Fibroblast of lung (primary cell): ENCODE measurements at regions not wholly inside any gene's neighbourhood (a gene's known extent, or its start where the extent isn't known, plus 50 kb on each side); places are given as distances from the start of the nearest gene placed in this dataset.

Experiments used
- DNase-seq, 2 donors: peaks; one replicate each; pipeline versions ENCODE4 v3.0.0 to v3.0.0-alpha.2; 2010; ENCODE audit warnings: low read depth in 2 of 2
- H2AFZ ChIP-seq: 2 replicates; pipeline ENCODE4 v1.5.1; 2012; ENCODE audit warnings: low read length, control low read depth, inconsistent platforms
- H3K27ac ChIP-seq: 2 replicates; pipeline ENCODE4 v1.5.1; 2011; ENCODE audit warnings: low read length, control low read depth; ENCODE audit not compliant: insufficient read depth
- H3K27me3 ChIP-seq: 2 replicates; pipeline ENCODE4 v1.5.1; 2011; ENCODE audit warnings: mild to moderate bottlenecking, low read length; ENCODE audit not compliant: control insufficient read depth, insufficient read depth
- H3K36me3 ChIP-seq: 2 replicates; pipeline ENCODE4 v1.5.1; 2011; ENCODE audit warnings: low read length; ENCODE audit not compliant: control insufficient read depth, insufficient read depth
- H3K4me1 ChIP-seq: 2 replicates; pipeline ENCODE4 v1.5.1; 2011; ENCODE audit warnings: low read length; ENCODE audit not compliant: control insufficient read depth, insufficient read depth; ENCODE audit errors: extremely low read depth
- H3K4me2 ChIP-seq: 2 replicates; pipeline ENCODE4 v1.5.1; 2011; ENCODE audit warnings: low read length, control low read depth; ENCODE audit not compliant: insufficient read depth; ENCODE audit errors: extremely low read depth
- H3K4me3 ChIP-seq, 4 experiments: fragments of 200-600 bp in 1 of 4; sonication (generic) in 1 of 4; replicated peaks in 1 of 4; 2 replicates each; pipeline ENCODE4 v1.5.1; 2011 to 2016; ENCODE audit warnings: low read length in 4 of 4, low read depth in 3 of 4, mild to moderate bottlenecking in 3 of 4, control low read depth in 2 of 4, inconsistent platforms in 1 of 4, mixed read lengths in 1 of 4; ENCODE audit not compliant: insufficient read depth in 1 of 4; ENCODE audit errors: control extremely low read depth in 1 of 4
- H3K79me2 ChIP-seq: 2 replicates; pipeline ENCODE4 v1.5.1; 2012; ENCODE audit warnings: mild to moderate bottlenecking, low read length, inconsistent platforms; ENCODE audit not compliant: control insufficient read depth, insufficient read depth
- H3K9ac ChIP-seq: 2 replicates; pipeline ENCODE4 v1.5.1; 2011; ENCODE audit warnings: mild to moderate bottlenecking, low read length, control low read depth; ENCODE audit not compliant: insufficient read depth
- H3K9me3 ChIP-seq: 2 replicates; pipeline ENCODE4 v1.5.1; 2012; ENCODE audit warnings: low read depth, low read length; ENCODE audit not compliant: control insufficient read depth, insufficient read depth
- H4K20me1 ChIP-seq: 2 replicates; pipeline ENCODE4 v1.5.1; 2011; ENCODE audit warnings: low read length; ENCODE audit not compliant: control insufficient read depth, insufficient read depth; ENCODE audit errors: extremely low read depth
- EZH2 ChIP-seq: IDR thresholded peaks from 2 replicates; pipeline ENCODE4 v1.5.1; 2012; ENCODE audit warnings: low read length, control low read depth, mild to moderate bottlenecking; ENCODE audit errors: missing control alignments
- TF ChIP-seq, protein P1 (sequence below), 2 donors: IDR thresholded peaks in 1 of 2; conservative IDR thresholded peaks in 1 of 2; 1 replicate in 1 of 2; 2 replicates in 1 of 2; pipeline ENCODE4 v1.5.1; 2011 to 2012; ENCODE audit warnings: low read length in 2 of 2, control low read depth in 1 of 2, inconsistent platforms in 1 of 2, low read depth in 1 of 2, mild to moderate bottlenecking in 1 of 2

DNA sequence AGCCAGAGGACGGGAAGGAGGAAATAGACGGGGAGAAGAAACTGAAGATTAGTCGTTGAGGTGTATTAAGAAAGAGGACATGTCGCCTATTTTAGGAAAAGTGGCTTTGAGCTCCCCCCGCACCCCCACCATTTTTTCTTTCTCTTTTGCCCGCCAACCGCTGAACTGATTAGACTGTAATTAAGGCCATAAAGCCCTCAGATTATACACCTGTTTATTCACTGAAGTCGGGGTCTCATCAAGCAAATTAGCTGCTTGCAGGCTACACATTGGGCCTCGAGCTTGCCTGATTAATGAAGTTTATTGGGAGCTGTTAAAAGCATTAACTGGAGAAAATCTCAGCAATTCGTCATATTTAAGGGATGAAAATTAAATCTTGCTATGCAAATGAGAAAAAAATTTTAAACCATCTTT is 119.4 kb upstream of the RRP15 start:
- H3K36me3 ChIP-seq = no peaks in the 10 kb centered on the region
- H4K20me1 ChIP-seq = no peaks in the 10 kb centered on the region
- H3K9ac ChIP-seq = no peak overlapping the region
- peak overlapping the region; percentile 92 for H3K4me2 ChIP-seq
- DNase-seq = peak in 1 of 2 donors; percentile 4
- peak overlapping the region; percentile 50 to 75 (median 56) for H3K4me3 ChIP-seq
- H3K27ac ChIP-seq = no peak overlapping the region
- peak overlapping the region; percentile 63 for H2AFZ ChIP-seq
- H3K79me2 ChIP-seq = no peaks in the 10 kb centered on the region
- H3K9me3 ChIP-seq = no peaks in the 10 kb centered on the region
- TF ChIP-seq, protein P1, sequence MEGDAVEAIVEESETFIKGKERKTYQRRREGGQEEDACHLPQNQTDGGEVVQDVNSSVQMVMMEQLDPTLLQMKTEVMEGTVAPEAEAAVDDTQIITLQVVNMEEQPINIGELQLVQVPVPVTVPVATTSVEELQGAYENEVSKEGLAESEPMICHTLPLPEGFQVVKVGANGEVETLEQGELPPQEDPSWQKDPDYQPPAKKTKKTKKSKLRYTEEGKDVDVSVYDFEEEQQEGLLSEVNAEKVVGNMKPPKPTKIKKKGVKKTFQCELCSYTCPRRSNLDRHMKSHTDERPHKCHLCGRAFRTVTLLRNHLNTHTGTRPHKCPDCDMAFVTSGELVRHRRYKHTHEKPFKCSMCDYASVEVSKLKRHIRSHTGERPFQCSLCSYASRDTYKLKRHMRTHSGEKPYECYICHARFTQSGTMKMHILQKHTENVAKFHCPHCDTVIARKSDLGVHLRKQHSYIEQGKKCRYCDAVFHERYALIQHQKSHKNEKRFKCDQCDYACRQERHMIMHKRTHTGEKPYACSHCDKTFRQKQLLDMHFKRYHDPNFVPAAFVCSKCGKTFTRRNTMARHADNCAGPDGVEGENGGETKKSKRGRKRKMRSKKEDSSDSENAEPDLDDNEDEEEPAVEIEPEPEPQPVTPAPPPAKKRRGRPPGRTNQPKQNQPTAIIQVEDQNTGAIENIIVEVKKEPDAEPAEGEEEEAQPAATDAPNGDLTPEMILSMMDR (conservative IDR thresholded peaks at IDR 0.05 in 1 of 2, IDR thresholded peaks at IDR 0.05 in 1 of 2; ENCODE audit: low read depth in 1 of 2, low read length in 2 of 2) = no peak
- no peak for TF ChIP-seq EZH2
- peaks cover 10% of the 10 kb centered on the region for H3K27me3 ChIP-seq
- H3K4me1 ChIP-seq = peaks cover 2% of the 10 kb centered on the region

DNA sequence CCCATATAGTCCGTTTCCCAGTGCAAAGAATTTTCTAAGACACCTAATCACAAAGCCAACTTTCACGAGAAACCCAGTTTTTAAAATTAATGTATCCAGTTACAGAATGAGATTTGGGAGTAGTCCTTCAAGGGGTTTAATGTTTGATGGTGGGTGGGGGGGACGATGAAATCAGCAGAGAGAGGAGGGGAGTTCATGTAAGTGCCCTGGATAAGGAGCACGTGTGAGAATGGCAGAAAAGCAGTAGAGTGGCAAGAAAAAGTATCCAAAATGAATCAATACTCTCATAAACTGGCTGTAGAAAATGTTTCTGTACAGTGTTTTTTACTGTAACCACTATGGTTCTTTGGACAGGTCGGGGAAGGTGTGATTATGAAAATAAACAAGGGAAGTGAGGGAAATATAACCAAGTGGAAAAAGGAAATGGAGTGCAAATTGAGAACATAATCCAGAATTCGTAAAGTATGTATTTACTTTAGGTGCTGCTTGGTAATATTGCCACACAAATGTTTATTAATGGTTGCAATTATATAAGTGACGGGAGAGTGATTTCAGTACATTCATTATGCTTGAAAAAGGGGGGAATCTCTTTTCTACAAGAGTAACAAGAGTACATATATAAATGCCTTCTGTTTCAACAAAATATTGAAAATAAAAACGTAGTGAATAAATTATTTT is 118.7 kb upstream of the RRP15 start:
- no peaks in the 10 kb centered on the region for H4K20me1 ChIP-seq
- peaks cover 10% of the 10 kb centered on the region for H3K27me3 ChIP-seq
- no peaks in the 10 kb centered on the region for H3K9me3 ChIP-seq

DNA sequence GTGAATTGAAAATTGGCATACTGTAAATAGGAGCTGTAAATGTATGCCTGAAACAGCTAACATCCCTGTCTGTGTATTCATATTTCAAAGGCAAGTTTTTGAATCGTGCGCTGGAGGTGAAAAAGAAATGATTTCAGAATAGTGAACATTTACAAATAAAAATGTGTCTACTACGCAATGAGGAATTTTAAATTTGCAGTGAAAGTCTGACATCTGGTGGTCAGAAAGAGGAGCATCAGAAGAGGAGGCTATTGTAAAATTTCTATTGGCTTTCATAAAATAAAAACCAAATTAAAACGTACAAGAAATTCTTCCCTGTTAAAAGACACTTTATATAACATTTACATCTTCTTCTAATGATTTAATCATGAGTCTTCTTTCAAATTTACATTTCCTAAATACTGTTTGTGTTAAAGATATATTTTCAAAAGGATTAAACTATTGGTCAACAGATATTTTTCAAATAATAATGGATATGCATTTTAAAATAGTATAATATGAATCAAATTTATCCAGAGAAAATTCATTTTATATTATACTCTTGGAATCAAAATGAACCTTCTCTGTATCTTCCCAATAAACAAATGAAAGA is 113.7 kb upstream of the RRP15 start:
- H3K27ac ChIP-seq = no peak overlapping the region
- H3K9me3 ChIP-seq = no peaks in the 10 kb centered on the region
- no peaks in the 10 kb centered on the region for H3K4me1 ChIP-seq
- peak; percentile 26 to 69 for DNase-seq
- H3K79me2 ChIP-seq = no peaks in the 10 kb centered on the region
- H4K20me1 ChIP-seq = no peaks in the 10 kb centered on the region
- H3K36me3 ChIP-seq = no peaks in the 10 kb centered on the region
- H3K27me3 ChIP-seq = peaks cover 4% of the 10 kb centered on the region
- no peak overlapping the region for H2AFZ ChIP-seq
- H3K4me2 ChIP-seq = no peak overlapping the region
- H3K9ac ChIP-seq = no peak overlapping the region
- no peak for TF ChIP-seq EZH2
- TF ChIP-seq, protein P1 (conservative IDR thresholded peaks at IDR 0.05 in 1 of 2, IDR thresholded peaks at IDR 0.05 in 1 of 2; ENCODE audit: low read depth in 1 of 2, low read length in 2 of 2) = peak; percentile 74 to 80
- H3K4me3 ChIP-seq = no peak overlapping the region

More for the DNA sequence above, 118.7 kb upstream of the RRP15 start:
- Histone ChIP-seq H3K9ac (no peak overlapping the region), H3K4me2 (no peak overlapping the region), H3K36me3 (no peaks in the 10 kb centered on the region), H3K27ac (no peak overlapping the region), H3K4me3 (peak overlapping the region in 1 of 4 experiments; percentile 75), H2AFZ (no peak overlapping the region), H3K79me2 (no peaks in the 10 kb centered on the region), H3K4me1 (peaks cover 2% of the 10 kb centered on the region)
- no peak for DNase-seq
- TF ChIP-seq EZH2 = no peak
- TF ChIP-seq, protein P1 (conservative IDR thresholded peaks at IDR 0.05 in 1 of 2, IDR thresholded peaks at IDR 0.05 in 1 of 2; ENCODE audit: low read depth in 1 of 2, low read length in 2 of 2) = no peak
